NCI-H774 (cell line): ENCODE measurements at regions not wholly inside any gene's neighbourhood (a gene's known extent, or its start where the extent isn't known, plus 50 kb on each side); places are given as distances from the start of the nearest gene placed in this dataset.

Experiments
- DNase-seq: peaks from one replicate; lab custom pipeline; 2025; lab: John Stamatoyannopoulos, UW

DNA sequence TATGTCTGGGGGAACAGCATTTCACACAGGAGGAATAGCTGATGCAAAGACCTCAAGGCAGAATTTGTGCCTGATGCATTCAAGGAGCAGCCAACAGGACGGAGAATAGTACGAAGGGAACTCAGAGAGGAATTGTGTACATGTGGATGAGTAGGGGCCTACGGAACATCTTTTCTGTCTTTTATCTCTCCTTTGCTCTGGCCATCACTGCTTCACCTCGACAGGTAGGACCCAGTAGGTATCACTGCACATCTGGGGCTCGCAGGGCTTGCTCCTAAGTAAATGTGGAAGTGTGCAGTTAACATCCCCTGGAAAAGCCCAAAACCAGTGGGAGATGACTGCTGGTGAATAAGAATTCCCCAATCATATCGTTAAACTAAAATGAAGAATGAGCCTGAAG is 56.4 kb upstream of the POU1F1 start:
- no peak for DNase-seq

DNA sequence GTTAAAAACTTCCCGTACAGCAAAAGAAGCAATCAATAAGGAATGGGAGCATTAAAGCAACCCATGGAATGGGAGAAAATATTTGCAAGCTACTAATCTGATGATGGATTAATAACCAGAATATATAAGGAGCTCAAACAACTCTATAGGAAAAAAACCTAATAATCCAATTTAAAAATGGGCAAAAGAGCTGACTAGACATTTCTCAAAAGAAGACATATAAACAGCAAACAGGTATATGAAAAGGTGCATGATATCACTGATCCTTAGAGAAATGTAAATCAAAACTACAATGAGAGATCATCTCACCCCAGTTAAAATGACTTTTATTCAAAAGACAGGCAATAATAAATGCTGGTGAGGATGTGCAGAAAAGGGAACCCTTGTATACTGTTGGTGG is 52.7 kb upstream of the POU1F1 start:
- DNase-seq: no peak
